HepG2 (cell line): ENCODE measurements at regions not wholly inside any gene's neighbourhood (a gene's known extent, or its start where the extent isn't known, plus 50 kb on each side); places are given as distances from the start of the nearest gene placed in this dataset.

Experiments used
- FUBP1 ChIP-seq: sonication (generic); formaldehyde crosslinking; IDR thresholded peaks from 2 replicates; pipeline ENCODE4 v1.5.1; 2020; ENCODE audit warnings: missing genetic modification reagents, mild to moderate bottlenecking, borderline replicate concordance
- MXD3 ChIP-seq: IDR thresholded peaks from 2 replicates; pipeline ENCODE4 v1.6.1; 2016; ENCODE audit warnings: mild to moderate bottlenecking, missing biosample characterization, missing genetic modification reagents
- MYNN ChIP-seq: sonication (generic); formaldehyde crosslinking; IDR thresholded peaks from 2 replicates; pipeline ENCODE4 v1.4.0; 2020; ENCODE audit warnings: mild to moderate bottlenecking, low read depth, missing genetic modification reagents
- NR1H2 ChIP-seq: sonication (generic); formaldehyde crosslinking; IDR thresholded peaks from 2 replicates; pipeline ENCODE4 v1.8.1; 2022; ENCODE audit warnings: low read depth, missing genetic modification reagents, borderline replicate concordance
- PAF1 ChIP-seq: IDR thresholded peaks from 2 replicates; pipeline ENCODE4 v1.6.1; 2016; ENCODE audit warnings: missing genetic modification reagents, missing compliant biosample characterization
- PLRG1 ChIP-seq: fragments of 450-650 bp; conservative IDR thresholded peaks from 2 replicates; pipeline ENCODE4 v1.6.1; 2016
- RCOR2 ChIP-seq: IDR thresholded peaks from 2 replicates; pipeline ENCODE4 v1.6.1; 2016; ENCODE audit warnings: missing biosample characterization, missing genetic modification reagents
- SIN3B ChIP-seq: fragments of 150-350 bp; IDR thresholded peaks from 2 replicates; pipeline ENCODE4 v1.6.1; 2014; ENCODE audit warnings: low read length
- ZMAT3 ChIP-seq: sonication (generic); formaldehyde crosslinking; conservative IDR thresholded peaks from 2 replicates; pipeline ENCODE4 v1.7.0; 2021; ENCODE audit warnings: missing genetic modification reagents
- ZNF331 ChIP-seq: sonication (generic); formaldehyde crosslinking; IDR thresholded peaks from 2 replicates; pipeline ENCODE4 v1.4.0; 2020; ENCODE audit warnings: missing genetic modification reagents
- ZNF576 ChIP-seq: sonication (generic); formaldehyde crosslinking; IDR thresholded peaks from 2 replicates; pipeline ENCODE4 v1.4.0; 2020; ENCODE audit warnings: mild to moderate bottlenecking, missing genetic modification reagents
- ZNF589 ChIP-seq: sonication (generic); formaldehyde crosslinking; conservative IDR thresholded peaks from 2 replicates; pipeline ENCODE4 v1.8.0; 2022; ENCODE audit warnings: mild to moderate bottlenecking, moderate library complexity, missing genetic modification reagents
- ZNF710 ChIP-seq: sonication (generic); formaldehyde crosslinking; IDR thresholded peaks from 2 replicates; pipeline ENCODE4 v1.5.0; 2020; ENCODE audit warnings: mild to moderate bottlenecking, missing genetic modification reagents, borderline replicate concordance
- ZNF772 ChIP-seq: sonication (generic); formaldehyde crosslinking; IDR thresholded peaks from 2 replicates; pipeline ENCODE4 v1.5.0; 2020; ENCODE audit warnings: mild to moderate bottlenecking, missing genetic modification reagents
- TF ChIP-seq, protein P1 (sequence below): sonication (generic); formaldehyde crosslinking; IDR thresholded peaks from 2 replicates; pipeline ENCODE4 v1.4.0; 2020; ENCODE audit warnings: missing genetic modification reagents
- TF ChIP-seq, protein P2 (sequence below): IDR thresholded peaks from 2 replicates; pipeline ENCODE4 v1.6.1; 2016; ENCODE audit warnings: missing compliant biosample characterization, missing genetic modification reagents, borderline replicate concordance
- TF ChIP-seq, protein P3 (sequence below): sonication (generic); formaldehyde crosslinking; IDR thresholded peaks from 2 replicates; pipeline ENCODE4 v1.5.0; 2020; ENCODE audit warnings: mild to moderate bottlenecking, missing genetic modification reagents

DNA sequence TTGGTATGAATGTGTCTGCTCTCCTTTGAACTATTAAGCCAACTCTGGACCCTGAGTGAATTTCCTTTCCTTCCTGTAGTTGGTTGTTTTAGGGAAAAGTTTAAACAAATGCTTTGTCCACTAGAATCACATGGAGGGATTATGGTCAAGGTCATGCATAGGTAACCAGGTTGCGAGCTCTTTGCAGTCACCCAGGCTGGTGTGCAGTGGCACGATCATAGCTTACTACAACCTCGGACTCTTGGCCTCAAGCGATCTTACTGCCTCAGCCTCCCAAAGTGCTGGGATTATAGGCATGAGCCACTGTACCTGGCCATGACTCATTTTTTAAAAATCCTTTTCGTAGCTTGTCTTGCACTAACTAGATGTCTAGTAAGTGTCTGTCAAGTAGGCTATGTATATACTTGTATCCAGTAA lies 88.0 kb upstream of the SOX4 start (continued):
- TF ChIP-seq ZMAT3 (CRISPR knock-in tag) (no peak), ZNF331 (CRISPR knock-in tag) (peak; percentile 90; the same call in 1 of the 2 replicates), SIN3B (no peak), PLRG1 (no peak), ZNF710 (CRISPR knock-in tag) (peak; percentile 92), PAF1 (CRISPR knock-in tag) (no peak), MYNN (CRISPR knock-in tag) (no peak), FUBP1 (no peak), NR1H2 (CRISPR knock-in tag) (no peak), ZNF772 (CRISPR knock-in tag) (no peak), RCOR2 (peak; percentile 91), ZNF589 (no peak), MXD3 (no peak), ZNF576 (no peak)
- TF ChIP-seq, protein P1, sequence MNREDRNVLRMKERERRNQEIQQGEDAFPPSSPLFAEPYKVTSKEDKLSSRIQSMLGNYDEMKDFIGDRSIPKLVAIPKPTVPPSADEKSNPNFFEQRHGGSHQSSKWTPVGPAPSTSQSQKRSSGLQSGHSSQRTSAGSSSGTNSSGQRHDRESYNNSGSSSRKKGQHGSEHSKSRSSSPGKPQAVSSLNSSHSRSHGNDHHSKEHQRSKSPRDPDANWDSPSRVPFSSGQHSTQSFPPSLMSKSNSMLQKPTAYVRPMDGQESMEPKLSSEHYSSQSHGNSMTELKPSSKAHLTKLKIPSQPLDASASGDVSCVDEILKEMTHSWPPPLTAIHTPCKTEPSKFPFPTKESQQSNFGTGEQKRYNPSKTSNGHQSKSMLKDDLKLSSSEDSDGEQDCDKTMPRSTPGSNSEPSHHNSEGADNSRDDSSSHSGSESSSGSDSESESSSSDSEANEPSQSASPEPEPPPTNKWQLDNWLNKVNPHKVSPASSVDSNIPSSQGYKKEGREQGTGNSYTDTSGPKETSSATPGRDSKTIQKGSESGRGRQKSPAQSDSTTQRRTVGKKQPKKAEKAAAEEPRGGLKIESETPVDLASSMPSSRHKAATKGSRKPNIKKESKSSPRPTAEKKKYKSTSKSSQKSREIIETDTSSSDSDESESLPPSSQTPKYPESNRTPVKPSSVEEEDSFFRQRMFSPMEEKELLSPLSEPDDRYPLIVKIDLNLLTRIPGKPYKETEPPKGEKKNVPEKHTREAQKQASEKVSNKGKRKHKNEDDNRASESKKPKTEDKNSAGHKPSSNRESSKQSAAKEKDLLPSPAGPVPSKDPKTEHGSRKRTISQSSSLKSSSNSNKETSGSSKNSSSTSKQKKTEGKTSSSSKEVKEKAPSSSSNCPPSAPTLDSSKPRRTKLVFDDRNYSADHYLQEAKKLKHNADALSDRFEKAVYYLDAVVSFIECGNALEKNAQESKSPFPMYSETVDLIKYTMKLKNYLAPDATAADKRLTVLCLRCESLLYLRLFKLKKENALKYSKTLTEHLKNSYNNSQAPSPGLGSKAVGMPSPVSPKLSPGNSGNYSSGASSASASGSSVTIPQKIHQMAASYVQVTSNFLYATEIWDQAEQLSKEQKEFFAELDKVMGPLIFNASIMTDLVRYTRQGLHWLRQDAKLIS (CRISPR knock-in tag), result no peak
- TF ChIP-seq, protein P2, sequence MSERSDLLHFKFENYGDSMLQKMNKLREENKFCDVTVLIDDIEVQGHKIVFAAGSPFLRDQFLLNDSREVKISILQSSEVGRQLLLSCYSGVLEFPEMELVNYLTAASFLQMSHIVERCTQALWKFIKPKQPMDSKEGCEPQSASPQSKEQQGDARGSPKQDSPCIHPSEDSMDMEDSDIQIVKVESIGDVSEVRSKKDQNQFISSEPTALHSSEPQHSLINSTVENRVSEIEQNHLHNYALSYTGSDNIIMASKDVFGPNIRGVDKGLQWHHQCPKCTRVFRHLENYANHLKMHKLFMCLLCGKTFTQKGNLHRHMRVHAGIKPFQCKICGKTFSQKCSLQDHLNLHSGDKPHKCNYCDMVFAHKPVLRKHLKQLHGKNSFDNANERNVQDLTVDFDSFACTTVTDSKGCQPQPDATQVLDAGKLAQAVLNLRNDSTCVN (CRISPR knock-in tag), result peak; percentile 84; the same call in 1 of the 2 replicates
- TF ChIP-seq, protein P3, sequence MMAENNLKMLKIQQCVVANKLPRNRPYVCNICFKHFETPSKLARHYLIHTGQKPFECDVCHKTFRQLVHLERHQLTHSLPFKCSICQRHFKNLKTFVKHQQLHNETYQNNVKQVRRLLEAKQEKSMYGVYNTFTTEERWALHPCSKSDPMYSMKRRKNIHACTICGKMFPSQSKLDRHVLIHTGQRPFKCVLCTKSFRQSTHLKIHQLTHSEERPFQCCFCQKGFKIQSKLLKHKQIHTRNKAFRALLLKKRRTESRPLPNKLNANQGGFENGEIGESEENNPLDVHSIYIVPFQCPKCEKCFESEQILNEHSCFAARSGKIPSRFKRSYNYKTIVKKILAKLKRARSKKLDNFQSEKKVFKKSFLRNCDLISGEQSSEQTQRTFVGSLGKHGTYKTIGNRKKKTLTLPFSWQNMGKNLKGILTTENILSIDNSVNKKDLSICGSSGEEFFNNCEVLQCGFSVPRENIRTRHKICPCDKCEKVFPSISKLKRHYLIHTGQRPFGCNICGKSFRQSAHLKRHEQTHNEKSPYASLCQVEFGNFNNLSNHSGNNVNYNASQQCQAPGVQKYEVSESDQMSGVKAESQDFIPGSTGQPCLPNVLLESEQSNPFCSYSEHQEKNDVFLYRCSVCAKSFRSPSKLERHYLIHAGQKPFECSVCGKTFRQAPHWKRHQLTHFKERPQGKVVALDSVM (CRISPR knock-in tag), result peak; percentile 95
